GM19372 (cell line): ENCODE measurements at regions not wholly inside any gene's neighbourhood (a gene's known extent, or its start where the extent isn't known, plus 50 kb on each side); places are given as distances from the start of the nearest gene placed in this dataset.
A peak's percentile ranks its signal among the peaks of the same experiment; 100 is the strongest.

Experiments used
- ATAC-seq: cut with Tn5 transposase; IDR thresholded peaks from one replicate; pipeline ENCODE4 v1.9.1; 2021; ENCODE audit warnings: mild to moderate bottlenecking, low read depth, moderate library complexity; ENCODE audit not compliant: unreplicated experiment

DNA sequence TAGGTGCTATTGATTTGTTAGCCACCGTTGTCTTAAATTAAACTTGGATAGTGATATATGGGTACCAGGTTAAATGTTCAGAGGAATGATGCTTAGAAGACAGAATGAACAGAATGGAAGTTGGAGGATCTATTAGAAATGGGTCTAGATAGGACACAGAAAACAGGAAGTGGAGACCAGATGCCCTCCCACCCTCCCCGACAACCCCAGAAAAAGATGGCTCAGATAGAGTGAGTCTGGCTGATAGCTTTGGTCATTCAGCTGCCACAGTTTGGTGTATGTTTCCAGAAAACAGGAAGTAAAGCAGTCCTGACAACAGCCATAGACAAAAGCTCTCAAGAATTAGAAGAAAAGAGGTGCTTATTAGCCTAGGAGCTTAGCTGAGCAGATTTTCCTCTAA lies 71.5 kb upstream of the DSG1 start:
- no peak for ATAC-seq

DNA sequence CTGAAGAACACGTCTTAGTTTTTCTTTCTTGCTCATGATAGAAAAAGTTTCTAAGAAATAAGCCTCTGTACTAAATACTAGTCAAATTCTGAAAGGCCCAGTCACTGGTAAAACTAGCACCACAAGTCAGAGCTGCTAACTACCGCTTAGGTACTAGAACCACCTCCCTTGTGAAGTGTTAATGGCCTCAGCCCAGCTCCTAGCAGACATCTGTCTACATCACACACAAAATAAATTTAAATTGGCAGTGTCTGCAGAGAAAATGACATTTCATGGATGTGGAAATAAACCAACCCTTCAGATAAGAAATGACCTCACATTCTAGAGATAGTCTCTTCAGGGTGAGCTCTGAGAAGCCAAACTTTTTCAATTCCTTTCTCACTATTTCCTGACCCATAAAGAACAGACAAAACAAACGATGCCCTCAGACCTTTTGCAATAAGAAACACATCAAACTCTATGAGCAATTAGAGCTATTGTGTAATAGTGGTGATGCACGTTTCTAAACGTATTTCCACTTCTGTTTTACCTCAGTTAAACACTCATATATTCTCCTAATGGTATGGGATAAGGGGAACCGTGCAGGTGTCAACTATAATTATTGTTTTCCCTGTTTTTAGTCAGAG lies 70.3 kb upstream of the DSG1 start:
- ATAC-seq: no peak

DNA sequence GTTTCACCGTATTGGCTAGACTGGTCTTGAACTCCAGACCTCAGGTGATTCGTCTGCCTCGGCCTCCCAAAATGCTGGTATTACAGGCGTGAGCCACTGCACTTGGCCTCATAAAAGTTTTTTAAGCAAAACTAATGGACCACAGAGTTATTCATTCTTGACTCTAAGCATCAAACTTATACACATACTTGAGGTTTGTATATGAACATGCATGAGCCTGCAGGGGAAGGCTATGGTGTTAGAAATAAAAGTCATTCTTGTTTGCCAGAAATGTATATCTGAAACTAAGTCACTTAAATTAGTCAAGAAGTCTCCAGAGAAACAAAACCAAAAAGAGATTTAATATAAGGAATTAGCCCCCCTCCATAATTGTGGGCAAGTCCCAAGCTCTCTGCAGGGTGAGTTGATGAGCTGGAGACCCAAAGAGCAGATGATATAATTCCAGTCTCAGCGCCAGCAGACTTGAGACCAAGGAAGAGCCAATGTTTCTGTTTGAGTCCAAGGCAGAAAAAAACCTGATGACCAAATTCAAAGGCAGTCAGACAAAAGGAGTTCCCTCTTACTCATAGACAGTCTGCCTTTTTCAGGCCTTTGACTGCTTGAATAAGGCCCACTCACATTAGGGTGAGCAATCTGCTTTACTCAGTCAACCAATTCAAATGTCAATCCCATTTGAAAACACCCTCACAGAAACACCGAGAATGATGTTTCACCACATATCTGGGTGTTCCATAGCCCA lies 69.0 kb upstream of the DSG1 start:
- ATAC-seq: no peak

DNA sequence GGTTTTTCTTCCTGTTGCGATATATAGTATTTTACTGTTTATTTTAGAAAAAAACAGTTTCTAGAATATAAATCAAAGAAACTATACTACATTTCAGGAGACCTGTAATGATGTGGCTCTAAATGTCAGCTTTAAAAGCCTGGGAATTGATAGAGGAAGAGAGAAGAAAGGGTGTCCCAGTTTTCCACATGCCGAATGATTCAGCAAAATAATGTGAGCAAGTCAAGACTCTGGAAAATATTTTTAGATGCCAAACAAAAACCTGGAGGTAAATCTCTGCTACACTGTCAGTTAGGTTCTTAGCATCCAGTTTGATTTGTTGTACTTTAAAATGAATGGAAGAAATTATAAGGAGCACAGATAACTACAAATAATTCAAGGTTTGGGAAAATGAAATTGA lies 67.1 kb upstream of the DSG1 start:
- ATAC-seq: no peak

DNA sequence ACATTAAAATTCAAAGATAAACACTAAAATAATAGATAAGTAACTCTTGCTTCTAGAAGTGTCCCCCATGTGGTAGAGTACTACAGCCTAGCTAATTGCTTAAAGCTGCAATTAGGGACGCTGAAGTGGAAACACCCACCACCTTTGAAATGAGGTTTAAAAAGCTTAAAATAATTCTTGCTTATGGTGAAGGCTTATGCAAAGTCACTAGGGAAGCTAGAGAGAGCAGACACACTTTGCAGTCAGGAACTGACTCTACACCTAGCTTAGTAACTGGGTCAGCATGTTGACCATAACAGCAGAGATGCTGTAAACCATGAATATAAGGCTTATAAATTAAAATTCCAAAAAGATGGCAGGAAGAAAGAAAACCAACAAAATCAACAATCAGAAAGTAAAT lies 65.4 kb upstream of the DSG1 start:
- no peak for ATAC-seq

DNA sequence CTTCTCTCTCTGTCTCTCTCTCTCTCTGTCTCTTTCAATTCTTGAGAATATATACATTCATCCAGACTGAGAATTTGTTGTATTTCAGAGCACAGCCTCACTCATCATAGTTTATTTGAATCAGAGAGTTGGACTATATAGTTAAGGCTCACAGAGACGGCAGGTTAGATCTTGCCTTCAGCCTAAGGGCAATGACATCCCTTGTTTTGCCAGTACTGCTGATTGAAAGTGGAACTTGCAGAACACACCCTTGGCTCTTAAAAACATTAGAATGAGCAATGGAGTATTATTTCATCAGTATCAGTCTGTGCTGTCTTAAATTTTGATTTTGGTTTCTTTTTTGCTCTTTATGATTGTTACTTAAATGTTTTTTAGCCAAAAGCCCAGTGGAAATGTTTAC lies 62.0 kb upstream of the DSG1 start:
- ATAC-seq: no peak

DNA sequence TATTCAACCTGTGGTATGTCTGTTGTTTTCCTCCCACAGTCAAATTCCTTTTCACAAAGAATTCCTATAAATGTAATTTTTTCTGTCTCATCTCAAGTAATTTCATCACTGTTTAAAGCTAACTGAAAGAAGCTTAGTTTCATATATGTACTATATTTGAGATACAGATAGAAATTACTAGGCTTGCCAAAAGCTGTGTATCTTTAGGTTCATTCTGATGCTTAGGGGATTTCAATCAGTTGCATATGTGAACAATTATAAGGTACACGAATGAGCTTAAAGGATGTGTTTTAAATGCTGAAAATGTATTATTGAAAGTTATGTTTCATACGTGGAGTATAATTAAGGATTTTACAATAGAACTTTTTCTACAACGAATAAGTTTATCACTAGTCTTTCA lies 59.2 kb upstream of the DSG1 start:
- no peak for ATAC-seq

DNA sequence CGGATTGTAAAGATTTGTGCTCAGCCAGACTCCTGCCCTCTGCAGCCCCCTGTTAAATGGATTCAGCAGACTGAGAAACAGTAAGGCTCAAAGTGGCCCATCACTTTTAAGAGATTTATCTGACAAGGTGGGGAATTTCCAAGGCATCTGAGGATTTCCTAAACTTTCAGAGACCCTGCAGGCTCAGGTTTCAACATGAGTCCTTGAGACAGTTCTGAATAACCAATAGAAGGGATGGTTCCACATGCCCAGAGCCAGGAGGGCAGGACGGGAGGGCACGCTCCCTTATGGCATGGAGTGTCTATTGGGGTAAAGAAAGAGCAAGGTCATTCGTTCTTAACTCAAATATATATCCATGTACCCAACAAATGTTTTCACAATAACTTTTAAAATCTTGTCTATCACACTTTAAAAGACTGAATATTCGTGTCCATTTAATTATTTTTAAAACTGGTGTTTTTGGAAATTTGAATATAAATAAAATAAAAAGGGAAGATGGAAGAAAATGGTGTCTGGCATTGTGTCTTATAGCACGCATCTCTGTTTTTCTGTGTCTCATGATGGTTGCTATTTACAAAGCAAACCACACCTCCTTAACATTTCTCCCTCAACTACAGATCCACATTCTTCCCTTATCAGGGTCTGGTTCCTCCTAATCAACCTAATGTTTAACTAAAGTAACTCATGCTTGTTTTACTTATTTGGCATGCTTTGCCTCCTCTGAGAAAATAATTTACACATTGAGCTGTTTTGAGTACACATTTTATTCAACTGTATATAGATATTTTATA lies 56.0 kb upstream of the DSG1 start:
- ATAC-seq: no peak

DNA sequence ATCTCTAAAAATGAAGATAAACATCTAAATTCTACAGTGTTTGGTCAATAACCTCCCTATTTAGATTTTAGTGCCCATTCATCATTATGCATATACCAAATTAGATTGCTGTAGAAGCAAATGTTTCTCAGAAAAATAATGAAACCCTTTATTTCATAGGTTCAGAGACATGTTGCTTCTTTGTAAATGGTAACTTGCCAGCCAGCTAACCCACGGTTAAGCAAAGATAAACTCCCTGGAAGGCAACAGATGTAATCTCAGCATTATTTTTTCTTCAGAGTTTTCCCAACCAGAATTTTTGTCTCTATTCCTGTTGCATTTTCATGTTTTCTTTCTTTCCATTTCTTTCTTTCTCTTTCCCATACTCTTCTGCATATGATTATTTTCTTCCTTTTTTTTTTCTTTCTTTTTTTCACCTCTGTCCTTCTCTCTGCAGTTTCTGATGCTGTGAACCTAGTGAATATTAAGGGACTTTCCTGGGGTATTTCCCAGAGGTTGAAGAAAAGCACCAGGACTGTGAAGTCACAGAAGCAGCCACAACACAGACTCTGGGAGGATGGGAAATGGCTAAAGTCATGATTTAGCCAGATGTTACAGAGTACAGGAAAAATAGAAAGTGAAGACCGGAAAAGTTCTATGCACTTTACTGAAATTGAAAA lies 50.0 kb upstream of the DSG1 start:
- peak; percentile 67 for ATAC-seq
